Heart left ventricle (tissue), 13 donors: ENCODE measurements at regions not wholly inside any gene's neighbourhood (a gene's known extent, or its start where the extent isn't known, plus 50 kb on each side); places are given as distances from the start of the nearest gene placed in this dataset.

ENCODE experiments used
- POLR2A ChIP-seq, 2 donors: fragments of 450-650 bp; IDR thresholded peaks; one replicate each; pipeline ENCODE4 v1.6.1; 2017; ENCODE audit warnings: antibody characterized with exemption in 2 of 2, mild to moderate bottlenecking in 2 of 2, moderate library complexity in 2 of 2
- TF ChIP-seq, protein P1 (sequence below), 12 donors: fragments of 200-600 bp; sonication (generic) in 4 of 12; IDR thresholded peaks; one replicate each; pipeline versions ENCODE4 v1.5.0 to v1.8.0; 2018 to 2022; ENCODE audit warnings: antibody characterized with exemption in 12 of 12, mild to moderate bottlenecking in 5 of 12
- donor health status: ischemic (EF 13 %, LVEDD 7.1; RV severe dilation, severe dysfunction).
- donor health status: DM: no; HTN: yes; CAD: no.
- donor health status: DM: no; HTN: no; CAD: no.
- donor health status: ischemic (EF 25% LVEDD 6.9; RV normal size, moderate dysfunction).
- donor health status: ischemic (EF 25% LVEDD 5.7; RV mildly dilated, moderate dysfunction).
- donor health status: ischemic (EF 35%, LVEDD 5.7; RV mildly dilated, moderate dysfunction).
- donor health status: nonischemic (EF 11% LVEDD 7.7; RV severe dilation, severe dysfunction).
- donor health status: DM: yes; HTN: yes; CAD: no.
- donor health status: PGD.
- donor health status: ischemic (EF 29% LVEDD 5.4; RV normal size, mild dysfunction).
- donor health status: nonischemic (EF 23%, LVEDD 6.1; RV moderate dilation, normal function).

- TF ChIP-seq, protein P1, sequence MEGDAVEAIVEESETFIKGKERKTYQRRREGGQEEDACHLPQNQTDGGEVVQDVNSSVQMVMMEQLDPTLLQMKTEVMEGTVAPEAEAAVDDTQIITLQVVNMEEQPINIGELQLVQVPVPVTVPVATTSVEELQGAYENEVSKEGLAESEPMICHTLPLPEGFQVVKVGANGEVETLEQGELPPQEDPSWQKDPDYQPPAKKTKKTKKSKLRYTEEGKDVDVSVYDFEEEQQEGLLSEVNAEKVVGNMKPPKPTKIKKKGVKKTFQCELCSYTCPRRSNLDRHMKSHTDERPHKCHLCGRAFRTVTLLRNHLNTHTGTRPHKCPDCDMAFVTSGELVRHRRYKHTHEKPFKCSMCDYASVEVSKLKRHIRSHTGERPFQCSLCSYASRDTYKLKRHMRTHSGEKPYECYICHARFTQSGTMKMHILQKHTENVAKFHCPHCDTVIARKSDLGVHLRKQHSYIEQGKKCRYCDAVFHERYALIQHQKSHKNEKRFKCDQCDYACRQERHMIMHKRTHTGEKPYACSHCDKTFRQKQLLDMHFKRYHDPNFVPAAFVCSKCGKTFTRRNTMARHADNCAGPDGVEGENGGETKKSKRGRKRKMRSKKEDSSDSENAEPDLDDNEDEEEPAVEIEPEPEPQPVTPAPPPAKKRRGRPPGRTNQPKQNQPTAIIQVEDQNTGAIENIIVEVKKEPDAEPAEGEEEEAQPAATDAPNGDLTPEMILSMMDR (IDR thresholded peaks at IDR 0.05), result no peak
- TF ChIP-seq POLR2A (IDR thresholded peaks at IDR 0.05), result no peak
Observed at GRCh38 chr11:95374105-95374504, 143.1 kb upstream of the SESN3 start.
